ENCODE measurements at regions not wholly inside any gene's neighbourhood (a gene's known extent, or its start where the extent isn't known, plus 50 kb on each side); places are given as distances from the start of the nearest gene placed in this dataset.

DNA sequence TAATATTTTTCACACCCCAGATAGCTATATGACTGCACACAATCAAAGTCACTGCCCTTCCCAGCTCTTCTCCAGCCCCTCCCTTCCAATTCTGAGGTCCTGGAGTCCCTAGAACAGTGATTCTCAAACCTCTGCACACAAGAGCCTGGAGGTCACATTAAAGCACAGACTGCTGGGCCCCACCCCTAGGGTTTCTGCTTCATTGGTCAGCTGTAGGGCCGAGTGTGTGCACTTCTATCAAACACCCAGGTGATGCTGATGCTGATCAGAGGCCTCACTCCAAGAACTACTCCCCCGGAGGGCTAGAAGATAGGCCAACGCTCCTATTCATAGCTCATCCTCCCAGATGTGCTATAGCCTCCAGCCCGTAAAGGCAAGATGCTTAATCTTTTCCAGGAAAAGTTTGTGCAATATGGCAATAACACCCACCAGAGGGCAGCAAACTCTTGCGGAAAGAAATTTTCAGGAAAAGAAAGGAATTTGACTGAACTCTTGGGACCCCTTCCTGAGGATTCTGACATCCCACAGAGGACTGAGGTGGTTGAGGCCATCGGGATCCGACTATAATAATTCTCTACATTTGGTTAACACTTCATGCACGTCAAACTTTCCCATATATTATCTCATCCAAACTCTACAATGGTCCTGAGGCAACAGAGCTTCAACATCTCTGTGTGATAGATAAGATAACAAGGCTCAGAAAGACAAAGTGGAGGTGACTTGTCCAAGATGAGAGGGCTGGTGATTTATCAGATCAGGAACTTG, 194.2 kb upstream of the PKDCC start:
- TF ChIP-seq, protein P1, sequence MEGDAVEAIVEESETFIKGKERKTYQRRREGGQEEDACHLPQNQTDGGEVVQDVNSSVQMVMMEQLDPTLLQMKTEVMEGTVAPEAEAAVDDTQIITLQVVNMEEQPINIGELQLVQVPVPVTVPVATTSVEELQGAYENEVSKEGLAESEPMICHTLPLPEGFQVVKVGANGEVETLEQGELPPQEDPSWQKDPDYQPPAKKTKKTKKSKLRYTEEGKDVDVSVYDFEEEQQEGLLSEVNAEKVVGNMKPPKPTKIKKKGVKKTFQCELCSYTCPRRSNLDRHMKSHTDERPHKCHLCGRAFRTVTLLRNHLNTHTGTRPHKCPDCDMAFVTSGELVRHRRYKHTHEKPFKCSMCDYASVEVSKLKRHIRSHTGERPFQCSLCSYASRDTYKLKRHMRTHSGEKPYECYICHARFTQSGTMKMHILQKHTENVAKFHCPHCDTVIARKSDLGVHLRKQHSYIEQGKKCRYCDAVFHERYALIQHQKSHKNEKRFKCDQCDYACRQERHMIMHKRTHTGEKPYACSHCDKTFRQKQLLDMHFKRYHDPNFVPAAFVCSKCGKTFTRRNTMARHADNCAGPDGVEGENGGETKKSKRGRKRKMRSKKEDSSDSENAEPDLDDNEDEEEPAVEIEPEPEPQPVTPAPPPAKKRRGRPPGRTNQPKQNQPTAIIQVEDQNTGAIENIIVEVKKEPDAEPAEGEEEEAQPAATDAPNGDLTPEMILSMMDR (IDR thresholded peaks at IDR 0.05), result peak; percentile 54 to 77 (median 66)
- Histone ChIP-seq H3K4me1 (no peaks in the 10 kb centered on the region), H3K4me3 (no peak overlapping the region), H3K36me3 (no peaks in the 10 kb centered on the region), H3K9me3 (no peaks in the 10 kb centered on the region), H3K27ac (no peak overlapping the region), H3K27me3 (no peaks in the 10 kb centered on the region)
- DNase-seq (ENCODE audit: low spot score in 2 of 2), result no peak
- intact Hi-C loops (cut with DNase I), result loop anchor here (1.0 to 10.0 kb wide), 2 partner anchors 233 to 471 kb away; no protein-coding TSS in a partner anchor

DNA sequence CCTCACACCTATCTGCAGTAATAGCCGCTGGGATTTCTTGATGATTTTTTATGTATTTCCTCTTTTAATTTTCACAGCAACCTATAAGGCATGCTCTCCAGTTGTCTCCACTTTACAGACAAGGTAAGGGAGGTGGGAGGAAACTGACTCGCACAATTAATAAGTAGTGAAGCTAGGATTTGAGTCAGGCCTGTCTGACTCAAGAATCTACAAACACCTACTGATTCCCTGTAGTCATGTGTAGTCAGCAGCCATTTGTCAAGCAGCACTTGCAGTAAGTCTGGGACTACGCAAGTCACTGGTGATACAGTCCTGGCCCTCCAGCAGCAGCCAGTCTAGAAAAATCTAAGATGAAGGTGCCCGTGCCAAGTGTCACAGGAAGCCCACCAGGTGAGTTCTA, 193.6 kb upstream of the PKDCC start:
- Histone ChIP-seq H3K27me3 (no peaks in the 10 kb centered on the region), H3K4me1 (no peaks in the 10 kb centered on the region), H3K27ac (no peak overlapping the region), H3K4me3 (no peak overlapping the region), H3K36me3 (no peaks in the 10 kb centered on the region), H3K9me3 (no peaks in the 10 kb centered on the region)
- DNase-seq (ENCODE audit: low spot score in 2 of 2), result no peak
- TF ChIP-seq, protein P1 (IDR thresholded peaks at IDR 0.05), result no peak
- intact Hi-C loops (cut with DNase I), result loop anchor here (10.0 kb wide), 1 partner anchor 471 kb away; no protein-coding TSS in a partner anchor

- TF ChIP-seq, protein P1 (IDR thresholded peaks at IDR 0.05), result no peak
- intact Hi-C loops (cut with DNase I), result loop anchor here (10.0 kb wide), 1 partner anchor 468 kb away; no protein-coding TSS in a partner anchor
- H3K9me3 ChIP-seq, result no peaks in the 10 kb centered on the region
- no peak overlapping the region for H3K27ac ChIP-seq
- H3K4me1 ChIP-seq, result no peaks in the 10 kb centered on the region
- no peaks in the 10 kb centered on the region for H3K27me3 ChIP-seq
- no peak for DNase-seq (ENCODE audit: low spot score in 2 of 2)
- H3K4me3 ChIP-seq, result no peak overlapping the region
- H3K36me3 ChIP-seq, result no peaks in the 10 kb centered on the region
Observed at GRCh38 chr2:41856946-41857345, 190.9 kb upstream of the PKDCC start.

DNA sequence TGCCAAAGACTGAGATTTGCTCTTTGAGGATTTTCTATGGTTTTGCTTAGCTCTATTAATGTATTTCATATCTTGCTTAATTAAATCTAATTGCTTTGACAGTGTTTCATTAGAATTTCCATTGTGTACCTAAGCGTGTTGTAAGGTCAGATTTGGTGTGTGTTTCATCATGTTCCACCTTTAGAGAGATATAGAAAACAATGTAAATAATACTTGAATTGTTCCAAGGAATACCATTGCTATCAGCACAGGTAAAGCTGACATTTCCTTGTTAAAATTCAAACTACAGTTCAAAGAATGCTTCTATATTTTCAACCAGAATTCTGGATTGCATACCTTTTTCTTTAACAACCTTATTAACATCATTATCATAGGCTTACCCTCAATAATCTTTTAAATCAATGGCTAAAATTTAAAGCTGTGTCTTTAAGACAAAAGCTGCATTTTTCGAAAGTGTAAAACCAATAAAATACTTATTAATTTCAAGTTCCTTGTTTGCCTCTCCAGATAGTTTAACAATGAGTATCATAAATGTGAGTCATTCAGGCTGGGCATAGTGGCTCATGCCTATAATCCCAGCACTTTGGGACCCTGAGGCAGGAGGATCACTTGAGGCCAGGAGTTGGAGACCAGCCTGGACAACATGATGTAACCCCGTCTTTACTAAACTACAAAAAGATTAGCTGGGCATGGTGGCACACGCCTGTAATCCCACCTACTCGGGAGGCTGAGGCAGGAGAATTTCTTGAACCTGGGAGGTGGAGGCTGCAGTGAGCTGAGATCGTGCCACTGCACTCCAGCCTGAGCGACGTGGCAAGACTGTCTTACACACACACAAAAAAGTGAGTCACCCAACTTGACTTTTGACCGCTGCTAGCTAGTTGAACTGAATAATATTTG, 188.0 kb upstream of the PKDCC start:
- H3K27me3 ChIP-seq, result no peaks in the 10 kb centered on the region
- H3K36me3 ChIP-seq, result no peaks in the 10 kb centered on the region
- intact Hi-C loops (cut with DNase I), result loop anchor here (10.0 kb wide), 2 partner anchors 325 to 465 kb away; no protein-coding TSS in a partner anchor
- H3K9me3 ChIP-seq, result no peaks in the 10 kb centered on the region
- no peaks in the 10 kb centered on the region for H3K4me1 ChIP-seq
- H3K27ac ChIP-seq, result no peak overlapping the region
- no peak overlapping the region for H3K4me3 ChIP-seq
- TF ChIP-seq, protein P1 (IDR thresholded peaks at IDR 0.05), result no peak
- DNase-seq (ENCODE audit: low spot score in 2 of 2), result no peak

GRCh38 chr2:41863062-41863461, 184.8 kb upstream of the PKDCC start:
- H3K4me1 ChIP-seq, result no peaks in the 10 kb centered on the region
- no peak for DNase-seq (ENCODE audit: low spot score in 2 of 2)
- H3K27me3 ChIP-seq, result no peaks in the 10 kb centered on the region
- H3K9me3 ChIP-seq, result no peaks in the 10 kb centered on the region
- H3K36me3 ChIP-seq, result no peaks in the 10 kb centered on the region
- TF ChIP-seq, protein P1 (IDR thresholded peaks at IDR 0.05), result no peak
- no peak overlapping the region for H3K4me3 ChIP-seq
- H3K27ac ChIP-seq, result no peak overlapping the region
- intact Hi-C loops (cut with DNase I), result loop anchor here (10.0 kb wide), 1 partner anchor 322 kb away; no protein-coding TSS in a partner anchor

Measured in ascending aorta (tissue), 2 donors.